A549 (cell line): ENCODE measurements at regions not wholly inside any gene's neighbourhood (a gene's known extent, or its start where the extent isn't known, plus 50 kb on each side); places are given as distances from the start of the nearest gene placed in this dataset.

ENCODE experiments used
- ATAC-seq, 2 experiments: fragments of 200-7000 bp in 1 of 2; fragments of >200 bp in 1 of 2; cut with Nextera tagmentation in 1 of 2; cut with Tn5 transposase in 1 of 2; 3 replicates each; pipeline versions ENCODE4 v1.8.0 to v1.9.1; 2018 to 2020; ENCODE audit warnings: mild to moderate bottlenecking in 1 of 2, moderate library complexity in 1 of 2
- CTCF ChIA-PET: fragments of 300-600 bp; sonication (Branson Sonifier 250); formaldehyde crosslinking; extraction: SDS; loops from one replicate; lab custom pipeline; 2021; ENCODE audit warnings: antibody characterized with exemption, inconsistent platforms; lab: Yijun Ruan, JAX
- POLR2A ChIA-PET: fragments of 350-600 bp; formaldehyde crosslinking; extraction: SDS; loops from one replicate; lab custom pipeline; 2021; ENCODE audit warnings: antibody characterized with exemption, inconsistent platforms; lab: Yijun Ruan, JAX
- DNase-seq, 2 experiments: peaks; one replicate each; pipeline versions ENCODE4 v3.0.0 to v3.0.0-alpha.2; 2011 to 2016; ENCODE audit warnings: low read depth in 1 of 2, low spot score in 1 of 2
- FAIRE-seq: peaks from 2 replicates; lab custom pipeline; 2011; peaks lifted over from hg19 to GRCh38; lab: Jason Lieb, UNC
- H3K27ac ChIP-seq, 2 experiments: fragments of >200 bp; sonication (Bioruptor Twin); formaldehyde crosslinking; 3 replicates each; pipeline ENCODE4 v1.5.1; 2016 to 2017
- H3K4me1 ChIP-seq: fragments of >200 bp; sonication (Bioruptor Twin); formaldehyde crosslinking; 3 replicates; pipeline ENCODE4 v1.6.1; 2016
- H3K4me2 ChIP-seq: fragments of >200 bp; sonication (Bioruptor Twin); formaldehyde crosslinking; 3 replicates; pipeline ENCODE4 v1.6.1; 2016
- H3K4me3 ChIP-seq: fragments of >200 bp; sonication (Bioruptor Twin); formaldehyde crosslinking; 3 replicates; pipeline ENCODE4 v1.5.1; 2016
- H3K9me3 ChIP-seq: fragments of >200 bp; sonication (Bioruptor Twin); formaldehyde crosslinking; 3 replicates; pipeline ENCODE4 v1.6.1; 2016
- CBX8 ChIP-seq: fragments of 200-600 bp; sonication (generic); IDR thresholded peaks from 2 replicates; pipeline ENCODE4 v1.6.1; 2016
- CHD2 ChIP-seq: fragments of 150-350 bp; IDR thresholded peaks from 2 replicates; pipeline ENCODE4 v1.6.1; 2014; ENCODE audit warnings: low read length; ENCODE audit not compliant: partially characterized antibody
- CHD4 ChIP-seq: fragments of 200-600 bp; sonication (generic); IDR thresholded peaks from 2 replicates; pipeline ENCODE4 v1.6.1; 2016; ENCODE audit warnings: antibody characterized with exemption, mild to moderate bottlenecking, borderline replicate concordance
- EHMT2 ChIP-seq: fragments of 200-600 bp; sonication (generic); IDR thresholded peaks from 2 replicates; pipeline ENCODE4 v1.6.1; 2016; ENCODE audit warnings: antibody characterized with exemption, low read depth, mild to moderate bottlenecking, moderate library complexity
- FOSL2 ChIP-seq, 2 experiments: fragments of 450-650 bp in 1 of 2; fragments of >200 bp in 1 of 2; sonication (Bioruptor Twin) in 1 of 2; formaldehyde crosslinking; IDR thresholded peaks; 2 replicates each; pipeline versions ENCODE4 v1.5.0 to v1.6.1; 2016 to 2020; ENCODE audit warnings: mild to moderate bottlenecking in 1 of 2, moderate library complexity in 1 of 2
- FOXS1 ChIP-seq: fragments of 250-450 bp; sonication (Bioruptor Pico); IDR thresholded peaks from 2 replicates; pipeline ENCODE4 v1.5.0; 2020; ENCODE audit warnings: mild to moderate bottlenecking, moderate library complexity
- GATA3 ChIP-seq: IDR thresholded peaks from 2 replicates; pipeline ENCODE4 v1.6.1; 2012; ENCODE audit warnings: borderline replicate concordance
- HDAC2 ChIP-seq: fragments of 200-600 bp; sonication (generic); IDR thresholded peaks from 2 replicates; pipeline ENCODE4 v1.6.1; 2016
- HOXA7 ChIP-seq: fragments of 250-450 bp; sonication (Bioruptor Pico); IDR thresholded peaks from 2 replicates; pipeline ENCODE4 v1.5.0; 2020; ENCODE audit warnings: mild to moderate bottlenecking, moderate library complexity
- JUN ChIP-seq, 2 experiments: fragments of >200 bp; sonication (Bioruptor Twin); formaldehyde crosslinking; IDR thresholded peaks; 2 replicates in 1 of 2; 3 replicates in 1 of 2; pipeline ENCODE4 v1.6.1; 2016 to 2017
- JUNB ChIP-seq: fragments of >200 bp; sonication (Bioruptor Twin); formaldehyde crosslinking; IDR thresholded peaks from 2 replicates; pipeline ENCODE4 v1.6.1; 2016
- KDM1A ChIP-seq: fragments of 200-600 bp; sonication (generic); IDR thresholded peaks from 2 replicates; pipeline ENCODE4 v1.6.1; 2016; ENCODE audit warnings: low read depth, mild to moderate bottlenecking
- MAZ ChIP-seq: fragments of 150-350 bp; IDR thresholded peaks from 2 replicates; pipeline ENCODE4 v1.6.1; 2014; ENCODE audit warnings: antibody characterized with exemption, low read depth, low read length, borderline replicate concordance
- MYC ChIP-seq: IDR thresholded peaks from 2 replicates; pipeline ENCODE4 v1.6.1; 2012; ENCODE audit warnings: mild to moderate bottlenecking, inconsistent platforms, low read length, improper control_type of control experiment, borderline replicate concordance
- NR3C1 ChIP-seq: fragments of >200 bp; sonication (Bioruptor Twin); formaldehyde crosslinking; IDR thresholded peaks from 3 replicates; pipeline ENCODE4 v1.6.1; 2017
- POLR2A ChIP-seq: IDR thresholded peaks from 2 replicates; pipeline ENCODE4 v1.6.1; 2012; ENCODE audit warnings: mild to moderate bottlenecking, low read length
- RAD21 ChIP-seq, 2 experiments: fragments of >200 bp in 1 of 2; sonication (Bioruptor Twin) in 1 of 2; formaldehyde crosslinking in 1 of 2; IDR thresholded peaks in 1 of 2; conservative IDR thresholded peaks in 1 of 2; 2 replicates in 1 of 2; 3 replicates in 1 of 2; pipeline ENCODE4 v1.6.1; 2012 to 2018; ENCODE audit warnings: inconsistent platforms in 1 of 2
- RARB ChIP-seq: fragments of 250-450 bp; sonication (Bioruptor Pico); IDR thresholded peaks from 2 replicates; pipeline ENCODE4 v1.8.0; 2021; ENCODE audit warnings: mild to moderate bottlenecking, moderate library complexity
- RCOR1 ChIP-seq: fragments of 150-350 bp; IDR thresholded peaks from 2 replicates; pipeline ENCODE4 v1.6.1; 2014; ENCODE audit warnings: antibody characterized with exemption, low read length, low read depth
- RFX5 ChIP-seq: fragments of 450-650 bp; IDR thresholded peaks from 2 replicates; pipeline ENCODE4 v1.7.1; 2014; ENCODE audit warnings: antibody characterized with exemption, mild to moderate bottlenecking, moderate library complexity
- RNF2 ChIP-seq: fragments of 200-600 bp; sonication (generic); IDR thresholded peaks from 2 replicates; pipeline ENCODE4 v1.6.1; 2016; ENCODE audit warnings: low read depth, mild to moderate bottlenecking, antibody characterized with exemption, moderate library complexity, borderline replicate concordance
- SMC3 ChIP-seq: fragments of >200 bp; sonication (Bioruptor Twin); formaldehyde crosslinking; IDR thresholded peaks from 3 replicates; pipeline ENCODE4 v1.6.1; 2018; ENCODE audit warnings: inconsistent platforms
- ZFP36 ChIP-seq: fragments of 450-650 bp; IDR thresholded peaks from 2 replicates; pipeline ENCODE4 v1.6.1; 2014; ENCODE audit warnings: borderline replicate concordance; ENCODE audit not compliant: partially characterized antibody
- ZSCAN20 ChIP-seq: fragments of 250-450 bp; sonication (Bioruptor Pico); IDR thresholded peaks from 2 replicates; pipeline ENCODE4 v1.8.0; 2022; ENCODE audit warnings: mild to moderate bottlenecking, moderate library complexity
- WGBS: methylation state at CpG from one replicate; pipeline ENCODE4 v1.1.6; 2017; ENCODE audit errors: missing lambda C conversion rate; 5-methylcytosine and 5-hydroxymethylcytosine counted together
- TF ChIP-seq, protein P1 (sequence below): IDR thresholded peaks from 2 replicates; pipeline ENCODE4 v1.6.1; 2012
- TF ChIP-seq, protein P2 (sequence below): fragments of 450-650 bp; IDR thresholded peaks from 2 replicates; pipeline ENCODE4 v1.6.1; 2014; ENCODE audit warnings: antibody characterized with exemption
- TF ChIP-seq, protein P3 (sequence below): fragments of >200 bp; sonication (Bioruptor Twin); formaldehyde crosslinking; IDR thresholded peaks from 3 replicates; pipeline ENCODE4 v1.5.1; 2016
- TF ChIP-seq, protein P4 (sequence below): fragments of 200-600 bp; sonication (generic); IDR thresholded peaks from 2 replicates; pipeline ENCODE4 v1.6.1; 2016; ENCODE audit warnings: antibody characterized with exemption, mild to moderate bottlenecking, moderate library complexity

DNA sequence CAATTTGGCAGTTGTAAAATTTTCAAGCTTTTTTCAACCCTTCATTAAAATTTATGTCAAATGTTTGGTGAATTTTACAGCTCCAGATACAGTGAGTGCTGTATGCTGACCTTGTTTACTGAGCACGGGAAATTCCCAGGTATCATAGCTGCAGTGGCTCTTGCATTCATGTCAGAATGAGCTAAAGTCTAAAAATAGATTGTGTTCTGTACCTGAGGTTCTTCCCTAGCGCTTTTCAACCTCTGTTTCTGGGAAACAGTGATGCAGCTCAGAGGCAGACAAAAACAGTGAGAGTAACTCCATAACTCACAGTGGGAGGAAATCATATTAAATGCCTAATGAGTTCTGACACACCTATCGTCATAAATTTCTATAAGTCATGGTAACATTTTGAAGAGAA lies 393.8 kb upstream of the GNPDA2 start:
- ATAC-seq: no peak
- Histone ChIP-seq H3K4me1 (no peaks in the 10 kb centered on the region), H3K27ac (no peak overlapping the region), H3K4me3 (no peak overlapping the region), H3K9me3 (no peaks in the 10 kb centered on the region), H3K4me2 (no peak overlapping the region)
- ChIA-PET POLR2A (no interaction called here), CTCF (no interaction called here)
- no peak for DNase-seq
- 3% methylated on average over 3 of the region's 3 CpGs for WGBS
- FAIRE-seq: no peak
- no peak for TF ChIP-seq RFX5
- no peak for TF ChIP-seq JUNB
- TF ChIP-seq CHD2: no peak
- no peak for TF ChIP-seq POLR2A
- TF ChIP-seq SMC3: no peak
- TF ChIP-seq, protein P1, sequence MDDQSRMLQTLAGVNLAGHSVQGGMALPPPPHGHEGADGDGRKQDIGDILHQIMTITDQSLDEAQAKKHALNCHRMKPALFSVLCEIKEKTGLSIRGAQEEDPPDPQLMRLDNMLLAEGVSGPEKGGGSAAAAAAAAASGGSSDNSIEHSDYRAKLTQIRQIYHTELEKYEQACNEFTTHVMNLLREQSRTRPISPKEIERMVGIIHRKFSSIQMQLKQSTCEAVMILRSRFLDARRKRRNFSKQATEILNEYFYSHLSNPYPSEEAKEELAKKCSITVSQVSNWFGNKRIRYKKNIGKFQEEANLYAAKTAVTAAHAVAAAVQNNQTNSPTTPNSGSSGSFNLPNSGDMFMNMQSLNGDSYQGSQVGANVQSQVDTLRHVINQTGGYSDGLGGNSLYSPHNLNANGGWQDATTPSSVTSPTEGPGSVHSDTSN: no peak
- TF ChIP-seq ZSCAN20 (CRISPR knock-in tag): no peak
- TF ChIP-seq FOXS1 (CRISPR knock-in tag): no peak
- TF ChIP-seq, protein P2, sequence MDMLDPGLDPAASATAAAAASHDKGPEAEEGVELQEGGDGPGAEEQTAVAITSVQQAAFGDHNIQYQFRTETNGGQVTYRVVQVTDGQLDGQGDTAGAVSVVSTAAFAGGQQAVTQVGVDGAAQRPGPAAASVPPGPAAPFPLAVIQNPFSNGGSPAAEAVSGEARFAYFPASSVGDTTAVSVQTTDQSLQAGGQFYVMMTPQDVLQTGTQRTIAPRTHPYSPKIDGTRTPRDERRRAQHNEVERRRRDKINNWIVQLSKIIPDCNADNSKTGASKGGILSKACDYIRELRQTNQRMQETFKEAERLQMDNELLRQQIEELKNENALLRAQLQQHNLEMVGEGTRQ: no peak
- no peak for TF ChIP-seq RNF2
- TF ChIP-seq RCOR1: no peak
- no peak for TF ChIP-seq ZFP36
- no peak for TF ChIP-seq FOSL2 (IDR thresholded peaks at IDR 0.05)
- no peak for TF ChIP-seq FOSL2 (CRISPR knock-in tag; IDR thresholded peaks at IDR 0.05)
- TF ChIP-seq EHMT2: no peak
- TF ChIP-seq HOXA7 (CRISPR knock-in tag): no peak
- TF ChIP-seq MYC: no peak
- TF ChIP-seq JUN (IDR thresholded peaks at IDR 0.05): no peak
- TF ChIP-seq CHD4: no peak
- no peak for TF ChIP-seq MAZ

DNA sequence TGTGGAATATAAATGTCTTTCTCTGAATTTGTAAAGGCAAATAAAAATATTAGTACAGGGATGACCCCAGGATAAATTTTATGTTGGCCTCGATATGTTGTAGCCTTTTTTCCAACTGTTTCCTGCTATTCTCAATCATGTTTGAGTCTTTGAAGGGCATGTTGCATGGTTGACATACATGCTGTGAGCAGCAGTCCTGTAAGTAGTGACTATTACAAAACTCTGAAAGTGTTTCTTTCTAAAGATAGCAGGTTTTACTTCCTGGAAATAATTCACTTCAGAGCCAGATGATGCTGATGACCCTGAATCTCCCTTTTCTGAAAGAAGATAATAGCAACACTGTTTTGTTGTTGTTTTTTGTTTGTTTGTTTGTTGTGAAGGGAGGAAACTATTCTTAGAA lies 393.0 kb upstream of the GNPDA2 start:
- ChIA-PET POLR2A (no interaction called here), CTCF (no interaction called here)
- Histone ChIP-seq H3K4me1 (no peaks in the 10 kb centered on the region), H3K27ac (no peak overlapping the region), H3K4me2 (no peak overlapping the region), H3K9me3 (no peaks in the 10 kb centered on the region), H3K4me3 (no peak overlapping the region)
- WGBS: 0% methylated on average over 1 of the region's 1 CpG
- FAIRE-seq (no peak), DNase-seq (no peak), ATAC-seq (no peak)
- no peak for TF ChIP-seq HDAC2
- TF ChIP-seq JUNB: no peak
- TF ChIP-seq GATA3: no peak
- no peak for TF ChIP-seq FOXS1 (CRISPR knock-in tag)

DNA sequence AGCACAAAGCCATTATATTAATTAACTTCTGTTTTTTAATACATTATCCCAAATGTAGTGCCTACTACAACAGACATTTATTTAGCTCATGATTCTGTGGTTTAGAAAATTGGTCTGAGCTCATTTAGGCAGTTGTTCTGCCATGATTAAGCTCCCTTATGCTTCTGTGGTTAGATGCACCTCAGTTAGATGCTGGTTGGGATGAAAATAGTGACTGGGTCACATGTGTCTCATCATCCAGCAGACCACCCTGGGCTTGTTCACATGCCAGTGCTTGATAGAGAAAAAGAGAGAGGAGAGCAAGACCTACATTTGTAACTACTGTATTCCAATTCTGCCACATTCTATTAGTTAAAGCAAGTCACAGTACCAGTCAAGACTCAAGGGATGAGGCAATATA lies 376.4 kb upstream of the GNPDA2 start:
- H3K27ac ChIP-seq: no peak overlapping the region
- no peaks in the 10 kb centered on the region for H3K9me3 ChIP-seq
- no peaks in the 10 kb centered on the region for H3K4me1 ChIP-seq
- FAIRE-seq (no peak), ATAC-seq (no peak), DNase-seq (no peak)
- CTCF ChIA-PET: no interaction called here
- no peak overlapping the region for H3K4me2 ChIP-seq
- POLR2A ChIA-PET: no interaction called here
- H3K4me3 ChIP-seq: no peak overlapping the region
- TF ChIP-seq JUN (IDR thresholded peaks at IDR 0.05) (no peak), ZFP36 (no peak), HOXA7 (CRISPR knock-in tag) (no peak), NR3C1 (no peak), KDM1A (no peak), RAD21 (conservative IDR thresholded peaks at IDR 0.05 in 1 of 2, IDR thresholded peaks at IDR 0.05 in 1 of 2) (no peak), RCOR1 (no peak), RARB (no peak), CHD4 (no peak), FOXS1 (CRISPR knock-in tag) (no peak), POLR2A (no peak), CBX8 (no peak), MAZ (no peak)
- TF ChIP-seq, protein P3, sequence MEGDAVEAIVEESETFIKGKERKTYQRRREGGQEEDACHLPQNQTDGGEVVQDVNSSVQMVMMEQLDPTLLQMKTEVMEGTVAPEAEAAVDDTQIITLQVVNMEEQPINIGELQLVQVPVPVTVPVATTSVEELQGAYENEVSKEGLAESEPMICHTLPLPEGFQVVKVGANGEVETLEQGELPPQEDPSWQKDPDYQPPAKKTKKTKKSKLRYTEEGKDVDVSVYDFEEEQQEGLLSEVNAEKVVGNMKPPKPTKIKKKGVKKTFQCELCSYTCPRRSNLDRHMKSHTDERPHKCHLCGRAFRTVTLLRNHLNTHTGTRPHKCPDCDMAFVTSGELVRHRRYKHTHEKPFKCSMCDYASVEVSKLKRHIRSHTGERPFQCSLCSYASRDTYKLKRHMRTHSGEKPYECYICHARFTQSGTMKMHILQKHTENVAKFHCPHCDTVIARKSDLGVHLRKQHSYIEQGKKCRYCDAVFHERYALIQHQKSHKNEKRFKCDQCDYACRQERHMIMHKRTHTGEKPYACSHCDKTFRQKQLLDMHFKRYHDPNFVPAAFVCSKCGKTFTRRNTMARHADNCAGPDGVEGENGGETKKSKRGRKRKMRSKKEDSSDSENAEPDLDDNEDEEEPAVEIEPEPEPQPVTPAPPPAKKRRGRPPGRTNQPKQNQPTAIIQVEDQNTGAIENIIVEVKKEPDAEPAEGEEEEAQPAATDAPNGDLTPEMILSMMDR: no peak
- TF ChIP-seq, protein P4, sequence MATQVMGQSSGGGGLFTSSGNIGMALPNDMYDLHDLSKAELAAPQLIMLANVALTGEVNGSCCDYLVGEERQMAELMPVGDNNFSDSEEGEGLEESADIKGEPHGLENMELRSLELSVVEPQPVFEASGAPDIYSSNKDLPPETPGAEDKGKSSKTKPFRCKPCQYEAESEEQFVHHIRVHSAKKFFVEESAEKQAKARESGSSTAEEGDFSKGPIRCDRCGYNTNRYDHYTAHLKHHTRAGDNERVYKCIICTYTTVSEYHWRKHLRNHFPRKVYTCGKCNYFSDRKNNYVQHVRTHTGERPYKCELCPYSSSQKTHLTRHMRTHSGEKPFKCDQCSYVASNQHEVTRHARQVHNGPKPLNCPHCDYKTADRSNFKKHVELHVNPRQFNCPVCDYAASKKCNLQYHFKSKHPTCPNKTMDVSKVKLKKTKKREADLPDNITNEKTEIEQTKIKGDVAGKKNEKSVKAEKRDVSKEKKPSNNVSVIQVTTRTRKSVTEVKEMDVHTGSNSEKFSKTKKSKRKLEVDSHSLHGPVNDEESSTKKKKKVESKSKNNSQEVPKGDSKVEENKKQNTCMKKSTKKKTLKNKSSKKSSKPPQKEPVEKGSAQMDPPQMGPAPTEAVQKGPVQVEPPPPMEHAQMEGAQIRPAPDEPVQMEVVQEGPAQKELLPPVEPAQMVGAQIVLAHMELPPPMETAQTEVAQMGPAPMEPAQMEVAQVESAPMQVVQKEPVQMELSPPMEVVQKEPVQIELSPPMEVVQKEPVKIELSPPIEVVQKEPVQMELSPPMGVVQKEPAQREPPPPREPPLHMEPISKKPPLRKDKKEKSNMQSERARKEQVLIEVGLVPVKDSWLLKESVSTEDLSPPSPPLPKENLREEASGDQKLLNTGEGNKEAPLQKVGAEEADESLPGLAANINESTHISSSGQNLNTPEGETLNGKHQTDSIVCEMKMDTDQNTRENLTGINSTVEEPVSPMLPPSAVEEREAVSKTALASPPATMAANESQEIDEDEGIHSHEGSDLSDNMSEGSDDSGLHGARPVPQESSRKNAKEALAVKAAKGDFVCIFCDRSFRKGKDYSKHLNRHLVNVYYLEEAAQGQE: no peak
- TF ChIP-seq, protein P1: no peak
